ENCODE measurements at regions not wholly inside any gene's neighbourhood (a gene's known extent, or its start where the extent isn't known, plus 50 kb on each side); places are given as distances from the start of the nearest gene placed in this dataset.

GRCh38 chr10:113337142-113337541 is 215.7 kb upstream of the HABP2 start:
- TF ChIP-seq FOXM1 (IDR thresholded peaks at IDR 0.05; ENCODE audit: borderline replicate concordance) (no peak), FOXA1 (IDR thresholded peaks at IDR 0.05) (no peak)

All from HEK293T (cell line).